A549 (cell line): ENCODE measurements at regions not wholly inside any gene's neighbourhood (a gene's known extent, or its start where the extent isn't known, plus 50 kb on each side); places are given as distances from the start of the nearest gene placed in this dataset.

Experiments
- ATAC-seq, 2 experiments: fragments of 200-7000 bp in 1 of 2; fragments of >200 bp in 1 of 2; cut with Nextera tagmentation in 1 of 2; cut with Tn5 transposase in 1 of 2; 3 replicates each; pipeline versions ENCODE4 v1.8.0 to v1.9.1; 2018 to 2020; ENCODE audit warnings: mild to moderate bottlenecking in 1 of 2, moderate library complexity in 1 of 2
- CTCF ChIA-PET: fragments of 300-600 bp; sonication (Branson Sonifier 250); formaldehyde crosslinking; extraction: SDS; loops from one replicate; lab custom pipeline; 2021; ENCODE audit warnings: antibody characterized with exemption, inconsistent platforms; lab: Yijun Ruan, JAX
- POLR2A ChIA-PET: fragments of 350-600 bp; formaldehyde crosslinking; extraction: SDS; loops from one replicate; lab custom pipeline; 2021; ENCODE audit warnings: antibody characterized with exemption, inconsistent platforms; lab: Yijun Ruan, JAX
- DNase-seq, 2 experiments: peaks; one replicate each; pipeline versions ENCODE4 v3.0.0 to v3.0.0-alpha.2; 2011 to 2016; ENCODE audit warnings: low read depth in 1 of 2, low spot score in 1 of 2
- FAIRE-seq: peaks from 2 replicates; lab custom pipeline; 2011; peaks lifted over from hg19 to GRCh38; lab: Jason Lieb, UNC
- H3K27ac ChIP-seq, 2 experiments: fragments of >200 bp; sonication (Bioruptor Twin); formaldehyde crosslinking; 3 replicates each; pipeline ENCODE4 v1.5.1; 2016 to 2017
- H3K4me1 ChIP-seq: fragments of >200 bp; sonication (Bioruptor Twin); formaldehyde crosslinking; 3 replicates; pipeline ENCODE4 v1.6.1; 2016
- H3K4me2 ChIP-seq: fragments of >200 bp; sonication (Bioruptor Twin); formaldehyde crosslinking; 3 replicates; pipeline ENCODE4 v1.6.1; 2016
- H3K4me3 ChIP-seq: fragments of >200 bp; sonication (Bioruptor Twin); formaldehyde crosslinking; 3 replicates; pipeline ENCODE4 v1.5.1; 2016
- H3K9me3 ChIP-seq: fragments of >200 bp; sonication (Bioruptor Twin); formaldehyde crosslinking; 3 replicates; pipeline ENCODE4 v1.6.1; 2016
- BHLHE40 ChIP-seq: IDR thresholded peaks from 2 replicates; pipeline ENCODE4 v1.6.1; 2012; ENCODE audit warnings: low read depth, low read length, inconsistent platforms
- CBX8 ChIP-seq: fragments of 200-600 bp; sonication (generic); IDR thresholded peaks from 2 replicates; pipeline ENCODE4 v1.6.1; 2016
- CEBPB ChIP-seq, 2 experiments: fragments of >200 bp in 1 of 2; sonication (Bioruptor Twin) in 1 of 2; formaldehyde crosslinking in 1 of 2; IDR thresholded peaks; 2 replicates each; pipeline ENCODE4 v1.6.1; 2012 to 2016
- CHD2 ChIP-seq: fragments of 150-350 bp; IDR thresholded peaks from 2 replicates; pipeline ENCODE4 v1.6.1; 2014; ENCODE audit warnings: low read length; ENCODE audit not compliant: partially characterized antibody
- E2F6 ChIP-seq: IDR thresholded peaks from 2 replicates; pipeline ENCODE4 v1.6.1; 2012; ENCODE audit warnings: low read depth, borderline replicate concordance
- ELK1 ChIP-seq: fragments of 150-350 bp; IDR thresholded peaks from 2 replicates; pipeline ENCODE4 v1.6.1; 2014; ENCODE audit warnings: low read depth, mild to moderate bottlenecking, low read length
- ESRRA ChIP-seq: fragments of 150-350 bp; IDR thresholded peaks from 2 replicates; pipeline ENCODE4 v1.6.1; 2014; ENCODE audit warnings: mild to moderate bottlenecking, low read length, borderline replicate concordance
- FOXS1 ChIP-seq: fragments of 250-450 bp; sonication (Bioruptor Pico); IDR thresholded peaks from 2 replicates; pipeline ENCODE4 v1.5.0; 2020; ENCODE audit warnings: mild to moderate bottlenecking, moderate library complexity
- GATA3 ChIP-seq: IDR thresholded peaks from 2 replicates; pipeline ENCODE4 v1.6.1; 2012; ENCODE audit warnings: borderline replicate concordance
- HDAC2 ChIP-seq: fragments of 200-600 bp; sonication (generic); IDR thresholded peaks from 2 replicates; pipeline ENCODE4 v1.6.1; 2016
- HES2 ChIP-seq: fragments of >200 bp; sonication (Bioruptor Twin); formaldehyde crosslinking; IDR thresholded peaks from 2 replicates; pipeline ENCODE4 v1.6.1; 2016
- HEYL ChIP-seq: fragments of 250-450 bp; sonication (Bioruptor Pico); IDR thresholded peaks from 2 replicates; pipeline ENCODE4 v1.8.0; 2021; ENCODE audit warnings: mild to moderate bottlenecking, moderate library complexity
- HOXB13 ChIP-seq: fragments of 250-450 bp; sonication (Bioruptor Pico); IDR thresholded peaks from 2 replicates; pipeline ENCODE4 v1.5.0; 2020; ENCODE audit warnings: low read depth, mild to moderate bottlenecking, moderate library complexity
- HOXB5 ChIP-seq: fragments of 250-450 bp; sonication (Bioruptor Pico); IDR thresholded peaks from 2 replicates; pipeline ENCODE4 v1.5.0; 2020; ENCODE audit warnings: mild to moderate bottlenecking, moderate library complexity
- JUNB ChIP-seq: fragments of >200 bp; sonication (Bioruptor Twin); formaldehyde crosslinking; IDR thresholded peaks from 2 replicates; pipeline ENCODE4 v1.6.1; 2016
- KDM5A ChIP-seq: fragments of 200-600 bp; sonication (generic); IDR thresholded peaks from 2 replicates; pipeline ENCODE4 v1.6.1; 2016; ENCODE audit warnings: antibody characterized with exemption, mild to moderate bottlenecking
- MAFK ChIP-seq: fragments of 450-650 bp; IDR thresholded peaks from 2 replicates; pipeline ENCODE4 v1.6.1; 2014; ENCODE audit not compliant: partially characterized antibody
- MAX ChIP-seq: IDR thresholded peaks from 2 replicates; pipeline ENCODE4 v1.6.1; 2012
- MAZ ChIP-seq: fragments of 150-350 bp; IDR thresholded peaks from 2 replicates; pipeline ENCODE4 v1.6.1; 2014; ENCODE audit warnings: antibody characterized with exemption, low read depth, low read length, borderline replicate concordance
- MYC ChIP-seq: IDR thresholded peaks from 2 replicates; pipeline ENCODE4 v1.6.1; 2012; ENCODE audit warnings: mild to moderate bottlenecking, inconsistent platforms, low read length, improper control_type of control experiment, borderline replicate concordance
- NFE2L2 ChIP-seq: fragments of 150-350 bp; conservative IDR thresholded peaks from 2 replicates; pipeline ENCODE4 v1.6.1; 2014; ENCODE audit warnings: low read length
- NR3C1 ChIP-seq: fragments of >200 bp; sonication (Bioruptor Twin); formaldehyde crosslinking; IDR thresholded peaks from 3 replicates; pipeline ENCODE4 v1.6.1; 2017
- PHF8 ChIP-seq: fragments of 200-600 bp; sonication (generic); IDR thresholded peaks from 2 replicates; pipeline ENCODE4 v1.6.1; 2016; ENCODE audit warnings: low read depth, mild to moderate bottlenecking, antibody characterized with exemption, moderate library complexity, borderline replicate concordance
- POLR2A ChIP-seq: IDR thresholded peaks from 2 replicates; pipeline ENCODE4 v1.6.1; 2012; ENCODE audit warnings: mild to moderate bottlenecking, low read length
- POLR2AphosphoS2 ChIP-seq: conservative IDR thresholded peaks from 2 replicates; pipeline ENCODE4 v1.6.1; 2012; ENCODE audit warnings: low read length, improper control_type of control experiment, inconsistent platforms
- SREBF2 ChIP-seq: fragments of 450-650 bp; IDR thresholded peaks from 2 replicates; pipeline ENCODE4 v1.6.1; 2014; ENCODE audit warnings: mild to moderate bottlenecking, moderate library complexity
- TP53 ChIP-seq: fragments of 250-450 bp; sonication (Bioruptor Pico); IDR thresholded peaks from 2 replicates; pipeline ENCODE4 v1.5.0; 2021; ENCODE audit warnings: mild to moderate bottlenecking, moderate library complexity
- ZFP36 ChIP-seq: fragments of 450-650 bp; IDR thresholded peaks from 2 replicates; pipeline ENCODE4 v1.6.1; 2014; ENCODE audit warnings: borderline replicate concordance; ENCODE audit not compliant: partially characterized antibody
- ZNF302 ChIP-seq: fragments of 250-450 bp; sonication (Bioruptor Pico); IDR thresholded peaks from 2 replicates; pipeline ENCODE4 v1.9.0; 2021; ENCODE audit warnings: inconsistent platforms, mild to moderate bottlenecking, moderate library complexity
- WGBS: methylation state at CpG from one replicate; pipeline ENCODE4 v1.1.6; 2017; ENCODE audit errors: missing lambda C conversion rate; 5-methylcytosine and 5-hydroxymethylcytosine counted together
- TF ChIP-seq, protein P1 (sequence below): fragments of >200 bp; sonication (Bioruptor Twin); formaldehyde crosslinking; IDR thresholded peaks from 3 replicates; pipeline ENCODE4 v1.6.1; 2016
- TF ChIP-seq, protein P2 (sequence below): fragments of 200-600 bp; sonication (generic); IDR thresholded peaks from 2 replicates; pipeline ENCODE4 v1.6.1; 2016; ENCODE audit warnings: antibody characterized with exemption, mild to moderate bottlenecking, moderate library complexity

- H3K27ac ChIP-seq: no peak overlapping the region
- DNase-seq (no peak), FAIRE-seq (no peak), ATAC-seq (no peak)
- no peaks in the 10 kb centered on the region for H3K9me3 ChIP-seq
- H3K4me1 ChIP-seq: no peaks in the 10 kb centered on the region
- TF ChIP-seq ZNF302 (no peak), E2F6 (no peak), CEBPB (IDR thresholded peaks at IDR 0.05) (no peak), KDM5A (no peak), HDAC2 (no peak), MAZ (no peak), ESRRA (no peak), HEYL (CRISPR knock-in tag) (no peak), JUNB (no peak), GATA3 (no peak), HOXB5 (CRISPR knock-in tag) (no peak), POLR2AphosphoS2 (no peak), ZFP36 (no peak), HES2 (no peak), SREBF2 (no peak), TP53 (no peak), ELK1 (no peak), CHD2 (no peak), MAFK (no peak)
- H3K4me3 ChIP-seq: no peak overlapping the region
- CTCF ChIA-PET: interaction anchor here (0.6 kb wide), 1 partner anchor 61 kb away, joined by 5 read pairs; no protein-coding TSS in a partner anchor
- H3K4me2 ChIP-seq: no peak overlapping the region
- POLR2A ChIA-PET: no interaction called here
- WGBS: 48% methylated on average over 12 of the region's 12 CpGs
These were observed 54.0 kb upstream of the TBXT start for GRCh38 chr6:166221636-166222035.

DNA sequence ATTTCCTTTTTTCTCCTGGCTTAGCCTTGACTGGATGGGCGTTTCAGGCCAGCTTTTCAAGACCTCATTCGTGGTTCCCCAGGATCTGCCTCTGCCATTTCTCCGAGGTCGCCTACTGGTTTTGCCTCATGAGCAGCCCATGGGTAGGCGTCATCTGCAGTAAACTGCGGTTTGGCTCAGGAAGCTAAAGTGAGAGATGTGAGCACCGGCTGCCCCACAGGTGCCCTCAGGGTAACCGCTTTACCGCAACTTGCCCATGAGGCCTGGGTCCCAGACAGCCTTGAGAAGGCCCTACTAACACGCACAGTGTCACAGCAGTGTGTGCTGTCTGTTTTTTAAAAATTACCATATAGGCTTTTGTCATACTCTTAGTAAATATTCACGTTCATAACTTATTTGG is 53.4 kb upstream of the TBXT start:
- DNase-seq: no peak
- no peaks in the 10 kb centered on the region for H3K4me1 ChIP-seq
- ATAC-seq: no peak
- H3K4me3 ChIP-seq: no peak overlapping the region
- ChIA-PET POLR2A (no interaction called here), CTCF (no interaction called here)
- H3K4me2 ChIP-seq: no peak overlapping the region
- FAIRE-seq: no peak
- no peaks in the 10 kb centered on the region for H3K9me3 ChIP-seq
- no peak overlapping the region for H3K27ac ChIP-seq
- 58% methylated on average over 11 of the region's 11 CpGs for WGBS
- TF ChIP-seq NFE2L2 (no peak), BHLHE40 (no peak), SREBF2 (no peak), HEYL (CRISPR knock-in tag) (no peak), MAFK (no peak), FOXS1 (CRISPR knock-in tag) (no peak), PHF8 (no peak), POLR2AphosphoS2 (no peak), MYC (no peak), HDAC2 (no peak), POLR2A (no peak), NR3C1 (no peak), ESRRA (no peak), HOXB13 (CRISPR knock-in tag) (no peak), CBX8 (no peak), GATA3 (no peak), MAX (no peak)
- TF ChIP-seq, protein P1, sequence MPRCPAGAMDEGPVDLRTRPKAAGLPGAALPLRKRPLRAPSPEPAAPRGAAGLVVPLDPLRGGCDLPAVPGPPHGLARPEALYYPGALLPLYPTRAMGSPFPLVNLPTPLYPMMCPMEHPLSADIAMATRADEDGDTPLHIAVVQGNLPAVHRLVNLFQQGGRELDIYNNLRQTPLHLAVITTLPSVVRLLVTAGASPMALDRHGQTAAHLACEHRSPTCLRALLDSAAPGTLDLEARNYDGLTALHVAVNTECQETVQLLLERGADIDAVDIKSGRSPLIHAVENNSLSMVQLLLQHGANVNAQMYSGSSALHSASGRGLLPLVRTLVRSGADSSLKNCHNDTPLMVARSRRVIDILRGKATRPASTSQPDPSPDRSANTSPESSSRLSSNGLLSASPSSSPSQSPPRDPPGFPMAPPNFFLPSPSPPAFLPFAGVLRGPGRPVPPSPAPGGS: no peak
- TF ChIP-seq, protein P2, sequence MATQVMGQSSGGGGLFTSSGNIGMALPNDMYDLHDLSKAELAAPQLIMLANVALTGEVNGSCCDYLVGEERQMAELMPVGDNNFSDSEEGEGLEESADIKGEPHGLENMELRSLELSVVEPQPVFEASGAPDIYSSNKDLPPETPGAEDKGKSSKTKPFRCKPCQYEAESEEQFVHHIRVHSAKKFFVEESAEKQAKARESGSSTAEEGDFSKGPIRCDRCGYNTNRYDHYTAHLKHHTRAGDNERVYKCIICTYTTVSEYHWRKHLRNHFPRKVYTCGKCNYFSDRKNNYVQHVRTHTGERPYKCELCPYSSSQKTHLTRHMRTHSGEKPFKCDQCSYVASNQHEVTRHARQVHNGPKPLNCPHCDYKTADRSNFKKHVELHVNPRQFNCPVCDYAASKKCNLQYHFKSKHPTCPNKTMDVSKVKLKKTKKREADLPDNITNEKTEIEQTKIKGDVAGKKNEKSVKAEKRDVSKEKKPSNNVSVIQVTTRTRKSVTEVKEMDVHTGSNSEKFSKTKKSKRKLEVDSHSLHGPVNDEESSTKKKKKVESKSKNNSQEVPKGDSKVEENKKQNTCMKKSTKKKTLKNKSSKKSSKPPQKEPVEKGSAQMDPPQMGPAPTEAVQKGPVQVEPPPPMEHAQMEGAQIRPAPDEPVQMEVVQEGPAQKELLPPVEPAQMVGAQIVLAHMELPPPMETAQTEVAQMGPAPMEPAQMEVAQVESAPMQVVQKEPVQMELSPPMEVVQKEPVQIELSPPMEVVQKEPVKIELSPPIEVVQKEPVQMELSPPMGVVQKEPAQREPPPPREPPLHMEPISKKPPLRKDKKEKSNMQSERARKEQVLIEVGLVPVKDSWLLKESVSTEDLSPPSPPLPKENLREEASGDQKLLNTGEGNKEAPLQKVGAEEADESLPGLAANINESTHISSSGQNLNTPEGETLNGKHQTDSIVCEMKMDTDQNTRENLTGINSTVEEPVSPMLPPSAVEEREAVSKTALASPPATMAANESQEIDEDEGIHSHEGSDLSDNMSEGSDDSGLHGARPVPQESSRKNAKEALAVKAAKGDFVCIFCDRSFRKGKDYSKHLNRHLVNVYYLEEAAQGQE: no peak
- TF ChIP-seq, all 56 proteins: peak for 0
